OCI-LY7 (cell line): ENCODE measurements at regions not wholly inside any gene's neighbourhood (a gene's known extent, or its start where the extent isn't known, plus 50 kb on each side); places are given as distances from the start of the nearest gene placed in this dataset.

Experiments used
- BruUV-seq: library from RNA; stranded (reverse); fragments of 400-500 nt; replicated peaks from 2 replicates; lab custom pipeline; 2021; lab: Mats Ljungman, UMichigan
- CTCF ChIA-PET: fragments of 300-600 bp; sonication (Branson Sonifier 250); formaldehyde crosslinking; loops from one replicate; lab custom pipeline; 2022; ENCODE audit warnings: antibody characterized with exemption; ENCODE audit not compliant: unreplicated experiment; lab: Charles Lee
- POLR2A ChIA-PET: fragments of 300-600 bp; sonication (Branson Sonifier 250); formaldehyde crosslinking; loops from one replicate; lab custom pipeline; 2022; ENCODE audit warnings: antibody characterized with exemption; lab: Charles Lee
- DNase-seq: peaks from one replicate; pipeline ENCODE4 v3.0.0-alpha.2; 2015; ENCODE audit warnings: low spot score
- H2AFZ ChIP-seq: fragments of 200-600 bp; sonication (generic), shearing (Covaris generic); 2 replicates; pipeline ENCODE4 v1.6.1; 2014; ENCODE audit warnings: mild to moderate bottlenecking, antibody characterized with exemption, low read length, moderate library complexity
- H3K27ac ChIP-seq: fragments of 200-600 bp; sonication (generic); 2 replicates; pipeline ENCODE4 v1.5.1; 2014; ENCODE audit warnings: mixed run types, low read depth, mild to moderate bottlenecking, moderate library complexity, low read length, inconsistent platforms; ENCODE audit not compliant: poor library complexity, severe bottlenecking
- H3K36me3 ChIP-seq: fragments of 200-600 bp; sonication (generic); 2 replicates; pipeline ENCODE4 v1.6.1; 2014; ENCODE audit warnings: mild to moderate bottlenecking, antibody characterized with exemption, low read length, moderate library complexity, mixed read lengths; ENCODE audit not compliant: insufficient read depth
- H3K4me1 ChIP-seq: fragments of 200-600 bp; sonication (generic); 2 replicates; pipeline ENCODE4 v1.5.1; 2014; ENCODE audit warnings: mild to moderate bottlenecking, low read length; ENCODE audit not compliant: insufficient read depth, poor library complexity, severe bottlenecking
- H3K4me2 ChIP-seq: fragments of 200-600 bp; sonication (generic); 2 replicates; pipeline ENCODE4 v1.6.1; 2014; ENCODE audit warnings: mild to moderate bottlenecking, low read length
- H3K4me3 ChIP-seq: fragments of 200-600 bp; sonication (generic); 2 replicates; pipeline ENCODE4 v1.5.1; 2014; ENCODE audit warnings: mild to moderate bottlenecking, low read depth, low read length; ENCODE audit not compliant: poor library complexity, severe bottlenecking
- H3K79me2 ChIP-seq: fragments of 200-600 bp; sonication (generic); 2 replicates; pipeline ENCODE4 v1.6.1; 2016; ENCODE audit warnings: low read depth, mild to moderate bottlenecking, low read length, moderate library complexity, mixed read lengths; ENCODE audit not compliant: insufficient read depth
- H3K9me2 ChIP-seq: fragments of 200-600 bp; sonication (generic); 2 replicates; pipeline ENCODE4 v1.6.1; 2016; ENCODE audit warnings: mild to moderate bottlenecking, low read length, mixed read lengths; ENCODE audit not compliant: insufficient read depth
- H3K9me3 ChIP-seq: fragments of 200-600 bp; sonication (generic); 2 replicates; pipeline ENCODE4 v1.6.1; 2014; ENCODE audit warnings: mild to moderate bottlenecking, mixed run types, low read length, mixed read lengths
- H4K20me1 ChIP-seq: fragments of 200-600 bp; sonication (generic); 2 replicates; pipeline ENCODE4 v1.6.1; 2014; ENCODE audit warnings: mild to moderate bottlenecking, antibody characterized with exemption, low read length, moderate library complexity, mixed read lengths; ENCODE audit not compliant: insufficient read depth
- CTCF ChIP-seq: fragments of 200-600 bp; sonication (generic); conservative IDR thresholded peaks from 2 replicates; pipeline ENCODE4 v1.5.1; 2014; ENCODE audit warnings: mild to moderate bottlenecking, antibody characterized with exemption, low read length, moderate library complexity, mixed read lengths
- EZH2phosphoT487 ChIP-seq: fragments of 200-600 bp; sonication (generic); IDR thresholded peaks from 2 replicates; pipeline ENCODE4 v1.6.1; 2018; ENCODE audit warnings: low read depth, borderline replicate concordance, mild to moderate bottlenecking, mixed run types, antibody characterized with exemption, low read length, moderate library complexity, mixed read lengths
- intact Hi-C: fragments of 100-400 bp; cut with micrococcal nuclease; formaldehyde crosslinking; loops from one replicate; pipeline ENCODE4 v1.10.0; 2022; ENCODE audit not compliant: unreplicated experiment

DNA sequence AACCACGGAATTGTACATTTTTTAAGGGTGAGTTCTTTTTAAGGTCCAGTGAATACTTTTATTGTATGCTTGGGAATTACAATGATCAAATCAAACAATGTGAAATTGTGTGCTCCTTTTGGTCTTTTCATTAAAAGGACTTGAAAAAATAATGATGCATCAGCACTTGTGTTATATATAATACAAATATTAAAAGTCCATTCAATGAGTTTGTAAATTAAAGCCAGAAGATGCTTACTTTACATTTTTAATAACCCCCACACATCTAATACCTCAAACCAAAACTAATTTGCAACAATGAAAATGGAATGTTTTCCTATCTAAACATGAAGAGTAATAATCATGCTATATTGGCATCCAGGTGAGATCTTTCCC, 369.8 kb upstream of the LCORL start:
- no TSS peak for BruUV-seq
- Histone ChIP-seq H3K9me2 (no peaks in the 10 kb centered on the region), H3K4me2 (no peak overlapping the region), H3K4me3 (no peak overlapping the region), H3K9me3 (0 out of 2 replicates have a peak, but pooled peaks cover 4% of the 10 kb centered on the region), H3K4me1 (no peaks in the 10 kb centered on the region), H2AFZ (no peak overlapping the region), H3K36me3 (no peaks in the 10 kb centered on the region), H3K79me2 (no peaks in the 10 kb centered on the region), H3K27ac (no peak overlapping the region), H4K20me1 (no peaks in the 10 kb centered on the region)
- intact Hi-C loops: no loop called here
- POLR2A ChIA-PET: no interaction called here
- TF ChIP-seq EZH2phosphoT487: no peak
- TF ChIP-seq CTCF: no peak
- CTCF ChIA-PET: no interaction called here
- no peak for DNase-seq

DNA sequence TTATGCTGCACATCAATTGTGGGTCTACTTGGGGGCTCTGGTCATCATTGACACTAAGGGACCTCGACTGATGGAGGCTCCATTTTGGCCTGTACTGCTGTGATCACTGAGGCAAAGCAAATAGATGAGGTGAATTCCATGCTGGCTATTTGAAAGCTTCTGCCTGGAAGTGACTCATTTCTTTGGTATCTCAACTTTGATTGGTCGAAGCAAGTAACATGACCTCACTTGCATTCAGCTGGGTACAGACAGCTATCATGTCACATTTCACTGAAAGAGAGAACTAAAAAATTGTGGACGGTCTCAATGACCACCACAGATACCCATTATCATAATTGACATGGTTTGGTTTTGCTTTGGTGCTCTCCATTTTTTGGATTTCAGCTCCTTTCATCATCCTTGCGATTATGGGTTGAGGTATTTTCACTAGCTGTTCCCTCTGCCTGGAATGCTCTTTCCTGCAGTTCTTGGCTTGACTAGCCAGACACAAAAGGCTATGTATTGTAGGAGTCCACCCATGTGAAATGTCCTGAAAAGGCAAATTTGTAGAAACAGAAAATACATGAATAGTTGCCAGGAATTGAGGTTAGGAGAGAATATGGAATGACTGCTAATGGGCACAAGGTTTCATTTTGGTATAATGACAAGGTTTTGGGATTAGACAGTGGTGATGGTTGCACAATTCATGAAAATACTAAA, 369.2 kb upstream of the LCORL start:
- POLR2A ChIA-PET: no interaction called here
- TF ChIP-seq CTCF (no peak), EZH2phosphoT487 (no peak)
- CTCF ChIA-PET: no interaction called here
- Histone ChIP-seq H3K36me3 (no peaks in the 10 kb centered on the region), H3K27ac (no peak overlapping the region), H3K4me3 (no peak overlapping the region), H4K20me1 (no peaks in the 10 kb centered on the region), H2AFZ (no peak overlapping the region), H3K9me2 (no peaks in the 10 kb centered on the region), H3K4me2 (no peak overlapping the region), H3K4me1 (no peaks in the 10 kb centered on the region), H3K79me2 (no peaks in the 10 kb centered on the region), H3K9me3 (0 out of 2 replicates have a peak, but pooled peaks cover 4% of the 10 kb centered on the region)
- DNase-seq: no peak
- intact Hi-C loops: no loop called here
- BruUV-seq: no TSS peak

GRCh38 chr4:18389115-18389514, 367.6 kb upstream of the LCORL start:
- POLR2A ChIA-PET: no interaction called here
- CTCF ChIA-PET: no interaction called here
- H3K4me3 ChIP-seq: no peak overlapping the region
- H3K27ac ChIP-seq: no peak overlapping the region
- no peak for TF ChIP-seq EZH2phosphoT487
- H3K79me2 ChIP-seq: no peaks in the 10 kb centered on the region
- no peaks in the 10 kb centered on the region for H3K9me3 ChIP-seq
- no peak for DNase-seq
- H3K9me2 ChIP-seq: no peaks in the 10 kb centered on the region
- intact Hi-C loops: no loop called here
- H4K20me1 ChIP-seq: no peaks in the 10 kb centered on the region
- no peaks in the 10 kb centered on the region for H3K36me3 ChIP-seq
- no TSS peak for BruUV-seq
- H2AFZ ChIP-seq: no peak overlapping the region
- no peak overlapping the region for H3K4me2 ChIP-seq
- H3K4me1 ChIP-seq: no peaks in the 10 kb centered on the region
